K562 (cell line): ENCODE measurements at regions not wholly inside any gene's neighbourhood (a gene's known extent, or its start where the extent isn't known, plus 50 kb on each side); places are given as distances from the start of the nearest gene placed in this dataset.

Source experiments
- ATAC-seq: fragments of 200-7000 bp; cut with Tn5 transposase; 3 replicates; pipeline ENCODE4 v1.9.1; 2020; ENCODE audit warnings: moderate library complexity
- BruUV-seq: library from RNA; stranded (reverse); fragments of 400-500 nt; replicated peaks from 2 replicates; lab custom pipeline; 2021; lab: Mats Ljungman, UMichigan
- CTCF ChIA-PET: fragments of 300-600 bp; formaldehyde crosslinking; extraction: SDS; loops from one replicate; lab custom pipeline; 2021; ENCODE audit warnings: low intra/inter-chr PET ratio; lab: Yijun Ruan, JAX
- POLR2A ChIA-PET: fragments of 300-600, 350-650 bp; sonication (Branson Sonifier 250); formaldehyde crosslinking; extraction: SDS; loops from one replicate; lab custom pipeline; 2021; ENCODE audit warnings: antibody characterized with exemption, inconsistent platforms; lab: Yijun Ruan, JAX
- DNase-seq, 4 experiments: peaks; one replicate each; pipeline versions ENCODE4 v3.0.0 to v3.0.0-alpha.2; 2011 to 2018; ENCODE audit warnings: low spot score in 3 of 4, mixed read lengths in 3 of 4; ENCODE audit errors: extremely low read depth in 1 of 4
- FAIRE-seq: peaks from 2 replicates; lab custom pipeline; 2011; peaks lifted over from hg19 to GRCh38; lab: Jason Lieb, UNC
- H2AFZ ChIP-seq: 2 replicates; pipeline ENCODE4 v1.6.0; 2011; ENCODE audit warnings: low read depth, low read length, control low read depth, inconsistent platforms
- H3K27ac ChIP-seq: fragments of 200-600 bp; 3 replicates; pipeline ENCODE4 v1.8.0; 2011; ENCODE audit warnings: low read depth, mild to moderate bottlenecking, control low read depth, inconsistent platforms, low read length, moderate library complexity, mixed read lengths; ENCODE audit errors: extremely low read depth
- H3K27me3 ChIP-seq, 2 experiments: fragments of 300-600 bp in 1 of 2; 2 replicates in 1 of 2; 3 replicates in 1 of 2; pipeline versions ENCODE4 v1.6.0 to v1.8.0; 2011; ENCODE audit warnings: inconsistent platforms in 2 of 2, low read length in 2 of 2, mild to moderate bottlenecking in 1 of 2, mixed read lengths in 1 of 2, moderate library complexity in 1 of 2; ENCODE audit not compliant: control insufficient read depth in 2 of 2, insufficient read depth in 2 of 2
- H3K36me3 ChIP-seq: fragments of 300-600 bp; 3 replicates; pipeline ENCODE4 v1.8.0; 2011; ENCODE audit warnings: mild to moderate bottlenecking, low read length, inconsistent platforms; ENCODE audit not compliant: control insufficient read depth, insufficient read depth
- H3K4me1 ChIP-seq, 2 experiments: fragments of 200-600 bp in 1 of 2; replicated peaks in 1 of 2; 2 replicates in 1 of 2; 3 replicates in 1 of 2; pipeline versions ENCODE4 v1.5.1 to v1.8.0; 2011; ENCODE audit warnings: inconsistent platforms in 2 of 2, low read length in 2 of 2, mild to moderate bottlenecking in 1 of 2, mixed read lengths in 1 of 2, moderate library complexity in 1 of 2; ENCODE audit not compliant: control insufficient read depth in 2 of 2, insufficient read depth in 2 of 2
- H3K4me2 ChIP-seq: 2 replicates; pipeline ENCODE4 v1.6.1; 2011; ENCODE audit warnings: low read length, control low read depth, inconsistent platforms, mixed read lengths; ENCODE audit not compliant: insufficient read depth
- H3K4me3 ChIP-seq: fragments of 200-600 bp; sonication (generic), shearing (Covaris generic); 2 replicates; pipeline ENCODE4 v1.5.1; 2016; ENCODE audit warnings: control low read depth, inconsistent platforms
- H3K79me2 ChIP-seq: fragments of 200-600 bp; 3 replicates; pipeline ENCODE4 v1.8.0; 2011; ENCODE audit warnings: low read length, inconsistent platforms; ENCODE audit not compliant: control insufficient read depth, insufficient read depth
- H3K9ac ChIP-seq, 2 experiments: 2 replicates each; pipeline versions ENCODE4 v1.6.0 to v1.6.1; 2011; ENCODE audit warnings: low read depth in 2 of 2, low read length in 2 of 2, control low read depth in 1 of 2, inconsistent platforms in 1 of 2, mild to moderate bottlenecking in 1 of 2, mixed read lengths in 1 of 2; ENCODE audit not compliant: insufficient read depth in 1 of 2
- H3K9me1 ChIP-seq: one replicate; pipeline ENCODE4 v1.6.0; 2011; ENCODE audit warnings: inconsistent platforms, mild to moderate bottlenecking, low read length, moderate library complexity; ENCODE audit not compliant: control insufficient read depth, insufficient read depth
- H3K9me3 ChIP-seq: replicated peaks from 2 replicates; pipeline ENCODE4 v1.5.1; 2011; ENCODE audit warnings: low read depth, low read length, inconsistent platforms; ENCODE audit not compliant: control insufficient read depth, insufficient read depth
- H4K20me1 ChIP-seq: replicated peaks from 2 replicates; pipeline ENCODE4 v1.6.1; 2011; ENCODE audit warnings: low read length, inconsistent platforms, mixed read lengths; ENCODE audit not compliant: control insufficient read depth, insufficient read depth
- CHD1 ChIP-seq: fragments of 200-600 bp; sonication (generic); IDR thresholded peaks from one replicate; pipeline ENCODE4 v1.6.1; 2012; ENCODE audit warnings: mild to moderate bottlenecking, moderate library complexity, low read length, inconsistent platforms
- ETV1 ChIP-seq: fragments of 450-650 bp; conservative IDR thresholded peaks from 2 replicates; pipeline ENCODE4 v1.6.1; 2016; ENCODE audit warnings: missing genetic modification characterization, control low read depth, low read depth, missing compliant biosample characterization
- FOXM1 ChIP-seq, 2 experiments: fragments of 450-650 bp in 1 of 2; sonication (generic) in 1 of 2; formaldehyde crosslinking in 1 of 2; IDR thresholded peaks; 2 replicates each; pipeline versions ENCODE4 v1.6.1 to v1.9.0; 2017 to 2022; ENCODE audit warnings: low read depth in 2 of 2, mild to moderate bottlenecking in 2 of 2, missing genetic modification reagents in 1 of 2, moderate library complexity in 1 of 2
- PCBP2 ChIP-seq: fragments of 200-400 bp; formaldehyde crosslinking; IDR thresholded peaks from 2 replicates; pipeline ENCODE4 v1.6.1; 2018; ENCODE audit warnings: low read length, low read depth, mild to moderate bottlenecking, moderate library complexity; ENCODE audit not compliant: poor library complexity, severe bottlenecking
- POU5F1 ChIP-seq: fragments of 150-350 bp; IDR thresholded peaks from 2 replicates; pipeline ENCODE4 v1.6.1; 2014; ENCODE audit warnings: borderline replicate concordance, low read length, low read depth, mild to moderate bottlenecking; ENCODE audit not compliant: partially characterized antibody
- RBM14 ChIP-seq: fragments of 200-400 bp; formaldehyde crosslinking; IDR thresholded peaks from 2 replicates; pipeline ENCODE4 v1.6.1; 2018; ENCODE audit warnings: low read depth, mild to moderate bottlenecking, low read length, moderate library complexity, borderline replicate concordance; ENCODE audit not compliant: insufficient read depth
- RBM25 ChIP-seq: fragments of 200-400 bp; formaldehyde crosslinking; IDR thresholded peaks from 2 replicates; pipeline ENCODE4 v1.6.1; 2018; ENCODE audit warnings: low read length, low read depth, moderate library complexity; ENCODE audit not compliant: severe bottlenecking
- SMAD3 ChIP-seq: fragments of 450-650 bp; formaldehyde crosslinking; conservative IDR thresholded peaks from 2 replicates; pipeline ENCODE4 v1.4.0; 2020; ENCODE audit warnings: mild to moderate bottlenecking
- SMARCE1 ChIP-seq: fragments of 450-650 bp; IDR thresholded peaks from 2 replicates; pipeline ENCODE4 v1.7.1; 2016; ENCODE audit warnings: mild to moderate bottlenecking
- TAF7 ChIP-seq: fragments of 450-650 bp; IDR thresholded peaks from 2 replicates; pipeline ENCODE4 v1.6.1; 2016; ENCODE audit warnings: missing genetic modification characterization, missing compliant biosample characterization
- ZFPM2 ChIP-seq: fragments of 250-450 bp; sonication (Bioruptor Pico); IDR thresholded peaks from 2 replicates; pipeline ENCODE4 v1.5.1; 2022; ENCODE audit warnings: mild to moderate bottlenecking
- ZNF253 ChIP-seq: fragments of 250-450 bp; sonication (Bioruptor Pico); conservative IDR thresholded peaks from 2 replicates; pipeline ENCODE4 v1.6.1; 2021; ENCODE audit warnings: mild to moderate bottlenecking
- ZNF324 ChIP-seq: fragments of 250-450 bp; sonication (Bioruptor Pico); IDR thresholded peaks from 2 replicates; pipeline ENCODE4 v1.4.0; 2020; ENCODE audit warnings: mild to moderate bottlenecking
- ZNF584 ChIP-seq: fragments of 200-800 bp; sonication (Bioruptor generic); IDR thresholded peaks from 2 replicates; pipeline ENCODE4 v1.6.1; 2016; ENCODE audit warnings: low read depth, mild to moderate bottlenecking, missing genetic modification characterization, missing compliant biosample characterization
- WGBS: fragments of 100-300 bp; shearing (Covaris generic); methylation state at CpG from one replicate; pipeline ENCODE4 v1.1.6; 2016; ENCODE audit warnings: low coverage, mixed read lengths; ENCODE audit not compliant: insufficient coverage; ENCODE audit errors: missing lambda C conversion rate; 5-methylcytosine and 5-hydroxymethylcytosine counted together
- in situ Hi-C: fragments of 300-500 bp; cut with MboI; formaldehyde crosslinking; loops from 4 replicates; pipeline ENCODE4 v1.15.0; 2018; ENCODE audit warnings: inconsistent platforms, mixed read lengths
- intact Hi-C: fragments of 100-400 bp; cut with micrococcal nuclease; formaldehyde crosslinking; loops from 2 replicates; pipeline ENCODE4 v1.14.2; 2022
- TF ChIP-seq, protein P1 (sequence below), 3 experiments: fragments of 200-800 bp in 1 of 3; fragments of 250-450 bp in 1 of 3; fragments of 450-650 bp in 1 of 3; sonication (Bioruptor Pico) in 1 of 3; sonication (Bioruptor generic) in 1 of 3; formaldehyde crosslinking in 1 of 3; IDR thresholded peaks; 2 replicates each; pipeline versions ENCODE4 v1.6.1 to v1.8.0; 2016 to 2022; ENCODE audit warnings: mild to moderate bottlenecking in 2 of 3, missing genetic modification characterization in 2 of 3, missing compliant biosample characterization in 1 of 3, moderate library complexity in 1 of 3
- TF ChIP-seq, protein P2 (sequence below), 2 experiments: fragments of 200-800 bp in 1 of 2; sonication (Bioruptor generic) in 1 of 2; sonication (generic) in 1 of 2; formaldehyde crosslinking in 1 of 2; IDR thresholded peaks in 1 of 2; conservative IDR thresholded peaks in 1 of 2; 2 replicates each; pipeline versions ENCODE4 v1.5.0 to v1.6.1; 2016 to 2020; ENCODE audit warnings: missing compliant biosample characterization in 1 of 2, missing genetic modification characterization in 1 of 2, missing genetic modification reagents in 1 of 2

DNA sequence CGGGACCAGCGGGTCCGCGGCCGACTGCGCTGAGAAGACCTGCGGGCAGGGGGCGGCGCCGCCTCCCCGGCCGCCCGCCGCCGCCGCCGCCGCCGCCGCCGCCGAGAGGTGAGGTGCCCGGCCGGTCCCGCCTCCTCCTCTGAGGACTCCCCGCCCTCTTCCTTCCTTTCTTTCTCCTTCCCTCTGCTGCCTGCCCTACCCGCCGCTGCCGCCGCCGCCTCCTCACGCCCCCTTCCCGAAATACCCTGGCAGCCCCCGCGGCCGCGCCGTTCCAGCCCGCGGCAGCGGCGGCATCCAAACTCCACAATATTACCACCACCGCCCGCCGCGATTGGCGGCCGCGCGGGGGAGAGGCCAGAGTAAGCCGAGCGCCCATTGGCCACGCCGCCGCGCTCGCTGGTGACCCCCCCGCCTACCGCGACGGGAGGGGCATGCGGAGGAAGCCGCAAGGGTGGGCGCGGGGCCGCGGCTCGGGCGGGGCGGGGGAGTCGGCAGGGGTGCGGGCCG is 61.8 kb upstream of the ANKRD28 start:
- no peak for FAIRE-seq
- POLR2A ChIA-PET, result interaction anchor here (0.9 to 1.3 kb wide), 2 partner anchors 10 to 18 kb away, joined by 3 to 5 read pairs; no protein-coding TSS in a partner anchor
- no peak for TF ChIP-seq SMARCE1
- TF ChIP-seq POU5F1, result no peak
- TF ChIP-seq TAF7 (tag), result no peak
- TF ChIP-seq, protein P1, sequence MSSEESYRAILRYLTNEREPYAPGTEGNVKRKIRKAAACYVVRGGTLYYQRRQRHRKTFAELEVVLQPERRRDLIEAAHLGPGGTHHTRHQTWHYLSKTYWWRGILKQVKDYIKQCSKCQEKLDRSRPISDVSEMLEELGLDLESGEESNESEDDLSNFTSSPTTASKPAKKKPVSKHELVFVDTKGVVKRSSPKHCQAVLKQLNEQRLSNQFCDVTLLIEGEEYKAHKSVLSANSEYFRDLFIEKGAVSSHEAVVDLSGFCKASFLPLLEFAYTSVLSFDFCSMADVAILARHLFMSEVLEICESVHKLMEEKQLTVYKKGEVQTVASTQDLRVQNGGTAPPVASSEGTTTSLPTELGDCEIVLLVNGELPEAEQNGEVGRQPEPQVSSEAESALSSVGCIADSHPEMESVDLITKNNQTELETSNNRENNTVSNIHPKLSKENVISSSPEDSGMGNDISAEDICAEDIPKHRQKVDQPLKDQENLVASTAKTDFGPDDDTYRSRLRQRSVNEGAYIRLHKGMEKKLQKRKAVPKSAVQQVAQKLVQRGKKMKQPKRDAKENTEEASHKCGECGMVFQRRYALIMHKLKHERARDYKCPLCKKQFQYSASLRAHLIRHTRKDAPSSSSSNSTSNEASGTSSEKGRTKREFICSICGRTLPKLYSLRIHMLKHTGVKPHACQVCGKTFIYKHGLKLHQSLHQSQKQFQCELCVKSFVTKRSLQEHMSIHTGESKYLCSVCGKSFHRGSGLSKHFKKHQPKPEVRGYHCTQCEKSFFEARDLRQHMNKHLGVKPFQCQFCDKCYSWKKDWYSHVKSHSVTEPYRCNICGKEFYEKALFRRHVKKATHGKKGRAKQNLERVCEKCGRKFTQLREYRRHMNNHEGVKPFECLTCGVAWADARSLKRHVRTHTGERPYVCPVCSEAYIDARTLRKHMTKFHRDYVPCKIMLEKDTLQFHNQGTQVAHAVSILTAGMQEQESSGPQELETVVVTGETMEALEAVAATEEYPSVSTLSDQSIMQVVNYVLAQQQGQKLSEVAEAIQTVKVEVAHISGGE (CRISPR knock-in tag; IDR thresholded peaks at IDR 0.05), result no peak; a peak in 1 of 6 replicates
- no peak for TF ChIP-seq FOXM1 (IDR thresholded peaks at IDR 0.05; ENCODE audit: low read depth)
- TF ChIP-seq FOXM1 (CRISPR knock-in tag; IDR thresholded peaks at IDR 0.05; ENCODE audit: low read depth), result no peak
- no peak for TF ChIP-seq ETV1 (tag)
- no peak for TF ChIP-seq ZNF253 (CRISPR knock-in tag)
- no peak for TF ChIP-seq CHD1
- no peak for TF ChIP-seq SMAD3 (CRISPR knock-in tag)
- no peak for TF ChIP-seq PCBP2
- TF ChIP-seq RBM14, result no peak
- peak; percentile 99 for TF ChIP-seq RBM25
- no peak for TF ChIP-seq ZFPM2
- no peak for TF ChIP-seq ZNF324 (CRISPR knock-in tag)
- TF ChIP-seq ZNF584 (CRISPR knock-in tag), result 0 out of 2 replicates have a peak, but pooled peaks have one; percentile 12
- TF ChIP-seq, protein P2, sequence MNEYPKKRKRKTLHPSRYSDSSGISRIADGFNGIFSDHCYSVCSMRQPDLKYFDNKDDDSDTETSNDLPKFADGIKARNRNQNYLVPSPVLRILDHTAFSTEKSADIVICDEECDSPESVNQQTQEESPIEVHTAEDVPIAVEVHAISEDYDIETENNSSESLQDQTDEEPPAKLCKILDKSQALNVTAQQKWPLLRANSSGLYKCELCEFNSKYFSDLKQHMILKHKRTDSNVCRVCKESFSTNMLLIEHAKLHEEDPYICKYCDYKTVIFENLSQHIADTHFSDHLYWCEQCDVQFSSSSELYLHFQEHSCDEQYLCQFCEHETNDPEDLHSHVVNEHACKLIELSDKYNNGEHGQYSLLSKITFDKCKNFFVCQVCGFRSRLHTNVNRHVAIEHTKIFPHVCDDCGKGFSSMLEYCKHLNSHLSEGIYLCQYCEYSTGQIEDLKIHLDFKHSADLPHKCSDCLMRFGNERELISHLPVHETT (CRISPR knock-in tag; conservative IDR thresholded peaks at IDR 0.05 in 1 of 2, IDR thresholded peaks at IDR 0.05 in 1 of 2), result peak in 1 of 2 experiments; percentile 78; a peak in 2 of 4 replicates

More for the DNA sequence above, 61.8 kb upstream of the ANKRD28 start:
- Histone ChIP-seq H4K20me1 (peaks cover 5% of the 10 kb centered on the region; the same call in 1 of the 2 replicates), H3K9me1 (no peaks in the 10 kb centered on the region), H3K36me3 (peaks cover 18% of the 10 kb centered on the region; the same call in 2 of the 3 replicates), H2AFZ (peak overlapping the region; percentile 89), H3K79me2 (peaks cover 66% of the 10 kb centered on the region), H3K4me3 (peak overlapping the region; percentile 82), H3K27ac (peak overlapping the region; percentile 83), H3K27me3 (no peaks in the 10 kb centered on the region), H3K4me1 (peaks cover 10 to 30% of the 10 kb centered on the region in 2 experiments), H3K4me2 (peak overlapping the region; percentile 86; the same call in 1 of the 2 replicates), H3K9me3 (no peaks in the 10 kb centered on the region), H3K9ac (peak overlapping the region; percentile 75 to 96; a peak in 3 of 4 replicates)
- peak; percentile 95 to 96 (median 96) for DNase-seq
- intact Hi-C loops (loop anchor here (5.0 kb wide), 1 partner anchor 257 kb away; the partner anchor contains the start of genes BTD and HACL1), in situ Hi-C loops (no loop called here)
- peak; percentile 89 for ATAC-seq
- WGBS, result under 1% methylated on average over 49 of the region's 73 CpGs
- no TSS peak for BruUV-seq
- CTCF ChIA-PET, result no interaction called here
